ENCODE measurements at regions not wholly inside any gene's neighbourhood (a gene's known extent, or its start where the extent isn't known, plus 50 kb on each side); places are given as distances from the start of the nearest gene placed in this dataset.

GRCh38 chr6:19550380-19550779, 286.8 kb upstream of the ID4 start:
- TF ChIP-seq, protein P1, sequence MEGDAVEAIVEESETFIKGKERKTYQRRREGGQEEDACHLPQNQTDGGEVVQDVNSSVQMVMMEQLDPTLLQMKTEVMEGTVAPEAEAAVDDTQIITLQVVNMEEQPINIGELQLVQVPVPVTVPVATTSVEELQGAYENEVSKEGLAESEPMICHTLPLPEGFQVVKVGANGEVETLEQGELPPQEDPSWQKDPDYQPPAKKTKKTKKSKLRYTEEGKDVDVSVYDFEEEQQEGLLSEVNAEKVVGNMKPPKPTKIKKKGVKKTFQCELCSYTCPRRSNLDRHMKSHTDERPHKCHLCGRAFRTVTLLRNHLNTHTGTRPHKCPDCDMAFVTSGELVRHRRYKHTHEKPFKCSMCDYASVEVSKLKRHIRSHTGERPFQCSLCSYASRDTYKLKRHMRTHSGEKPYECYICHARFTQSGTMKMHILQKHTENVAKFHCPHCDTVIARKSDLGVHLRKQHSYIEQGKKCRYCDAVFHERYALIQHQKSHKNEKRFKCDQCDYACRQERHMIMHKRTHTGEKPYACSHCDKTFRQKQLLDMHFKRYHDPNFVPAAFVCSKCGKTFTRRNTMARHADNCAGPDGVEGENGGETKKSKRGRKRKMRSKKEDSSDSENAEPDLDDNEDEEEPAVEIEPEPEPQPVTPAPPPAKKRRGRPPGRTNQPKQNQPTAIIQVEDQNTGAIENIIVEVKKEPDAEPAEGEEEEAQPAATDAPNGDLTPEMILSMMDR (IDR thresholded peaks at IDR 0.05; ENCODE audit: low read length), result no peak
- TF ChIP-seq EZH2phosphoT487 (IDR thresholded peaks at IDR 0.05; ENCODE audit: low read length), result no peak

All from MM.1S (cell line).